SK-N-SH treated with all-trans-retinoic acid at 6 μM for 48 hours (cell line): ENCODE measurements at regions not wholly inside any gene's neighbourhood (a gene's known extent, or its start where the extent isn't known, plus 50 kb on each side); places are given as distances from the start of the nearest gene placed in this dataset.

Experiments
- ARNTL ChIP-seq: fragments of 450-650 bp; formaldehyde crosslinking; IDR thresholded peaks from 2 replicates; pipeline ENCODE4 v1.5.0; 2020; ENCODE audit warnings: low read depth, mild to moderate bottlenecking, moderate library complexity, borderline replicate concordance
- PATZ1 ChIP-seq: fragments of 250-450 bp; sonication (Bioruptor Pico); IDR thresholded peaks from 2 replicates; pipeline ENCODE4 v1.8.0; 2020; ENCODE audit warnings: mild to moderate bottlenecking, moderate library complexity, borderline replicate concordance
- ZC3H10 ChIP-seq: fragments of 250-450 bp; sonication (Bioruptor Pico); IDR thresholded peaks from 2 replicates; pipeline ENCODE4 v1.5.1; 2021; ENCODE audit warnings: mild to moderate bottlenecking, moderate library complexity
- ZFP3 ChIP-seq: fragments of 250-450 bp; sonication (Bioruptor Pico); IDR thresholded peaks from 2 replicates; pipeline ENCODE4 v1.5.0; 2020; ENCODE audit warnings: mild to moderate bottlenecking, moderate library complexity
- ZNF8 ChIP-seq: fragments of 450-650 bp; formaldehyde crosslinking; IDR thresholded peaks from 2 replicates; pipeline ENCODE4 v1.5.0; 2020; ENCODE audit warnings: mild to moderate bottlenecking, moderate library complexity

- no peak for TF ChIP-seq ARNTL (CRISPR knock-in tag)
- no peak for TF ChIP-seq ZC3H10 (CRISPR knock-in tag)
- TF ChIP-seq ZNF8 (CRISPR knock-in tag): no peak
- no peak for TF ChIP-seq PATZ1
- TF ChIP-seq ZFP3 (CRISPR knock-in tag): no peak
These were observed 128.0 kb downstream of the IRF8 start for GRCh38 chr16:86026916-86027315.
